ENCODE measurements at regions not wholly inside any gene's neighbourhood (a gene's known extent, or its start where the extent isn't known, plus 50 kb on each side); places are given as distances from the start of the nearest gene placed in this dataset.
A peak's percentile ranks its signal among the peaks of the same experiment; 100 is the strongest.

- H3K36me3 ChIP-seq (ENCODE audit: insufficient read depth, low read length): no peaks in the 10 kb centered on the region
- H3K9me2 ChIP-seq (replicated peaks; ENCODE audit: low read depth, low read length): no peaks in the 10 kb centered on the region
- H2AFZ ChIP-seq (ENCODE audit: low read length): no peak overlapping the region
- no peak overlapping the region for H3K4me2 ChIP-seq (ENCODE audit: low read depth, low read length, poor library complexity, severe bottlenecking)
- H3K4me1 ChIP-seq (ENCODE audit: insufficient read depth, low read length, poor library complexity, severe bottlenecking): peaks cover 24% of the 10 kb centered on the region
- no peaks in the 10 kb centered on the region for H4K20me1 ChIP-seq (ENCODE audit: insufficient read depth, low read length, poor library complexity, severe bottlenecking)
- no peaks in the 10 kb centered on the region for H3K9me3 ChIP-seq (ENCODE audit: insufficient read depth, low read depth, low read length)
- H3K27me3 ChIP-seq (ENCODE audit: insufficient read depth, low read length, poor library complexity, severe bottlenecking): no peaks in the 10 kb centered on the region
- H3K79me2 ChIP-seq (ENCODE audit: insufficient read depth, low read length): no peaks in the 10 kb centered on the region
- TF ChIP-seq EZH2phosphoT487 (IDR thresholded peaks at IDR 0.05; ENCODE audit: borderline replicate concordance) (no peak), CTCF (conservative IDR thresholded peaks at IDR 0.05; ENCODE audit: low read length) (no peak)
- no peaks in the 10 kb centered on the region for H3F3A ChIP-seq (ENCODE audit: low read depth)
- no peak overlapping the region for H3K4me3 ChIP-seq (ENCODE audit: low read length, poor library complexity, severe bottlenecking)
- no peak overlapping the region for H3K9ac ChIP-seq (ENCODE audit: low read depth, low read length, poor library complexity, severe bottlenecking)
Measured at GRCh38 chr13:59476366-59476765, 687.4 kb downstream of the DIAPH3 start.

- peaks cover 24% of the 10 kb centered on the region for H3K4me1 ChIP-seq (ENCODE audit: insufficient read depth, low read length, poor library complexity, severe bottlenecking)
- no peaks in the 10 kb centered on the region for H3K9me3 ChIP-seq (ENCODE audit: insufficient read depth, low read depth, low read length)
- H3K4me3 ChIP-seq (ENCODE audit: low read length, poor library complexity, severe bottlenecking): no peak overlapping the region
- H3K36me3 ChIP-seq (ENCODE audit: insufficient read depth, low read length): no peaks in the 10 kb centered on the region
- no peaks in the 10 kb centered on the region for H4K20me1 ChIP-seq (ENCODE audit: insufficient read depth, low read length, poor library complexity, severe bottlenecking)
- TF ChIP-seq CTCF (conservative IDR thresholded peaks at IDR 0.05; ENCODE audit: low read length): peak; percentile 88
- TF ChIP-seq EZH2phosphoT487 (IDR thresholded peaks at IDR 0.05; ENCODE audit: borderline replicate concordance): no peak
- H3K79me2 ChIP-seq (ENCODE audit: insufficient read depth, low read length): no peaks in the 10 kb centered on the region
- H3K9ac ChIP-seq (ENCODE audit: low read depth, low read length, poor library complexity, severe bottlenecking): no peak overlapping the region
- no peak overlapping the region for H2AFZ ChIP-seq (ENCODE audit: low read length)
- no peaks in the 10 kb centered on the region for H3K27me3 ChIP-seq (ENCODE audit: insufficient read depth, low read length, poor library complexity, severe bottlenecking)
- H3F3A ChIP-seq (ENCODE audit: low read depth): no peaks in the 10 kb centered on the region
- no peak overlapping the region for H3K4me2 ChIP-seq (ENCODE audit: low read depth, low read length, poor library complexity, severe bottlenecking)
- H3K9me2 ChIP-seq (replicated peaks; ENCODE audit: low read depth, low read length): no peaks in the 10 kb centered on the region
Measured at GRCh38 chr13:59477011-59477410, 686.7 kb downstream of the DIAPH3 start.

- Histone ChIP-seq H3K9me2 (replicated peaks; ENCODE audit: low read depth, low read length) (no peaks in the 10 kb centered on the region), H3K27me3 (ENCODE audit: insufficient read depth, low read length, poor library complexity, severe bottlenecking) (no peaks in the 10 kb centered on the region), H2AFZ (ENCODE audit: low read length) (no peak overlapping the region), H3K79me2 (ENCODE audit: insufficient read depth, low read length) (no peaks in the 10 kb centered on the region), H3K9me3 (ENCODE audit: insufficient read depth, low read depth, low read length) (no peaks in the 10 kb centered on the region), H3K36me3 (ENCODE audit: insufficient read depth, low read length) (no peaks in the 10 kb centered on the region), H3K4me3 (ENCODE audit: low read length, poor library complexity, severe bottlenecking) (no peak overlapping the region), H3F3A (ENCODE audit: low read depth) (no peaks in the 10 kb centered on the region), H3K4me1 (ENCODE audit: insufficient read depth, low read length, poor library complexity, severe bottlenecking) (peaks cover 24% of the 10 kb centered on the region), H3K9ac (ENCODE audit: low read depth, low read length, poor library complexity, severe bottlenecking) (no peak overlapping the region), H3K4me2 (ENCODE audit: low read depth, low read length, poor library complexity, severe bottlenecking) (peak overlapping the region; percentile 6), H4K20me1 (ENCODE audit: insufficient read depth, low read length, poor library complexity, severe bottlenecking) (no peaks in the 10 kb centered on the region)
- no peak for TF ChIP-seq CTCF (conservative IDR thresholded peaks at IDR 0.05; ENCODE audit: low read length)
- no peak for TF ChIP-seq EZH2phosphoT487 (IDR thresholded peaks at IDR 0.05; ENCODE audit: borderline replicate concordance)
Measured at GRCh38 chr13:59478908-59479307, 684.8 kb downstream of the DIAPH3 start.
